Stomach (tissue), 8 donors: ENCODE measurements at regions not wholly inside any gene's neighbourhood (a gene's known extent, or its start where the extent isn't known, plus 50 kb on each side); places are given as distances from the start of the nearest gene placed in this dataset.
"Not testable (repeated sequence)": the region's sequence is repeated elsewhere in the genome, so short reads cannot be mapped to it uniquely, and the experiment has no call there.

Experiments
- DNase-seq, 2 donors: peaks; one replicate each; pipeline versions ENCODE4 v3.0.0 to v3.0.0-alpha.2; 2013 to 2019
- H3K27ac ChIP-seq, 5 donors: fragments of 200-600 bp in 4 of 5; sonication (generic) in 4 of 5; one replicate each; pipeline ENCODE4 v1.5.1; 2013 to 2019; ENCODE audit warnings: mild to moderate bottlenecking in 1 of 5, moderate library complexity in 1 of 5
- H3K27me3 ChIP-seq, 3 donors: fragments of 200-600 bp; sonication (generic); one replicate each; pipeline ENCODE4 v1.5.1; 2017 to 2019; ENCODE audit warnings: mixed run types in 1 of 3
- H3K36me3 ChIP-seq, 4 donors: fragments of 200-600 bp; sonication (generic); 1 replicate in 3 of 4; 2 replicates in 1 of 4; pipeline ENCODE4 v1.5.1; 2016 to 2019
- H3K4me1 ChIP-seq, 4 donors: fragments of 200-600 bp; sonication (generic); one replicate each; pipeline ENCODE4 v1.5.1; 2016 to 2019
- H3K4me3 ChIP-seq, 4 donors: fragments of 200-600 bp; sonication (generic) in 3 of 4; one replicate each; pipeline ENCODE4 v1.5.1; 2016 to 2019; ENCODE audit warnings: mild to moderate bottlenecking in 1 of 4
- H3K9me3 ChIP-seq, 4 donors: fragments of 200-600 bp; sonication (generic); one replicate each; pipeline ENCODE4 v1.5.1; 2016 to 2019
- CTCF ChIP-seq, 7 experiments: fragments of 450-650 bp in 4 of 7; fragments of 200-600 bp in 3 of 7; sonication (generic) in 3 of 7; IDR thresholded peaks; one replicate each; pipeline ENCODE4 v1.5.1; 2016 to 2019; ENCODE audit warnings: antibody characterized with exemption in 7 of 7, control low read depth in 2 of 7, mild to moderate bottlenecking in 1 of 7
- EP300 ChIP-seq: sonication (generic); formaldehyde crosslinking; IDR thresholded peaks from one replicate; pipeline ENCODE4 v1.6.1; 2017; ENCODE audit warnings: antibody characterized with exemption
- POLR2A ChIP-seq, 4 donors: fragments of 450-650 bp; IDR thresholded peaks; one replicate each; pipeline ENCODE4 v1.6.1; 2016; ENCODE audit warnings: antibody characterized with exemption in 4 of 4, control low read depth in 2 of 4, mild to moderate bottlenecking in 1 of 4, moderate library complexity in 1 of 4
- POLR2AphosphoS5 ChIP-seq, 3 donors: sonication (generic); formaldehyde crosslinking; IDR thresholded peaks; one replicate each; pipeline ENCODE4 v1.6.1; 2016; ENCODE audit warnings: antibody characterized with exemption in 3 of 3
- WGBS, 5 donors: extraction: QIAGEN DNeasy Blood & Tissue Kit in 3 of 5; methylation state at CpG; one replicate each; pipeline versions ENCODE4 v1.1.5 to v1.1.7; 2013 to 2018; 5-methylcytosine and 5-hydroxymethylcytosine counted together
- intact Hi-C: fragments of 100-400 bp; cut with DNase I; formaldehyde crosslinking; loops from one replicate; pipeline ENCODE4 v1.15.1; 2023; ENCODE audit warnings: low total_unique reads
- donor health status: healthy with polysubstance abuse.
- donor health status: Bipolar disorder and iron deficiency.
- donor health status: healthy.

- no peaks in the 10 kb centered on the region for H3K4me1 ChIP-seq
- intact Hi-C loops, result no loop called here
- no peaks in the 10 kb centered on the region for H3K9me3 ChIP-seq
- no peaks in the 10 kb centered on the region for H3K36me3 ChIP-seq
- no peak for DNase-seq
- H3K27me3 ChIP-seq, result no peaks in the 10 kb centered on the region
- no peak overlapping the region for H3K4me3 ChIP-seq
- 87 to 93% (median 91%) methylated on average over 8 of the region's 8 CpGs for WGBS, 5 donors
- TF ChIP-seq POLR2A (IDR thresholded peaks at IDR 0.05), result no peak
- TF ChIP-seq CTCF (IDR thresholded peaks at IDR 0.05), result no peak
- TF ChIP-seq EP300, result no peak
- TF ChIP-seq POLR2AphosphoS5 (IDR thresholded peaks at IDR 0.05), result no peak
- no peak overlapping the region for H3K27ac ChIP-seq
These were observed 364.0 kb downstream of the LRATD1 start for GRCh38 chr2:14996351-14997014.

DNA sequence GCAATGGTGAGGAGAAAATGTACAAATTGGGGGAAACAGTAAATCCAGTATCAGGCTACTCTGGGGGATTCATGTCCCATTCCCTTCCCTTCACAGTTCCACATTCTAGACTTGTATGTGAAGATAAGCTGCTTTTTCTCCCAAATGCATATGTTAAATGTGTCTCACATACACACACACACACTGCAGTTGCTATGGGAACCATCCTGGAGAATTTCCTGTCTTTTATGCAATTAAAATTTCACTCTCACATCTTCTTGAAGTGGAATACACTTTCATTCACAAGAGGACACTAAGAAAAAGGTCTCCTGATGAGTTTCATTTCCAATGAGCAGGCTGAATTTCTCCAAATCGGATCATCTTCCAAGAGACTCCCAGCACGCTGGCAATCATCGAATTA is 366.0 kb downstream of the LRATD1 start:
- H3K4me3 ChIP-seq, result no peak overlapping the region
- 93 to 97% (median 95%) methylated on average over 3 of the region's 3 CpGs for WGBS, 5 donors
- no peaks in the 10 kb centered on the region for H3K36me3 ChIP-seq
- DNase-seq, result no peak
- H3K4me1 ChIP-seq, result no peaks in the 10 kb centered on the region
- H3K9me3 ChIP-seq, result no peaks in the 10 kb centered on the region
- no peak for TF ChIP-seq POLR2A (IDR thresholded peaks at IDR 0.05)
- TF ChIP-seq EP300, result no peak
- no peak for TF ChIP-seq POLR2AphosphoS5 (IDR thresholded peaks at IDR 0.05)
- intact Hi-C loops, result no loop called here
- no peak overlapping the region for H3K27ac ChIP-seq
- H3K27me3 ChIP-seq, result no peaks in the 10 kb centered on the region

GRCh38 chr2:14999114-14999661 is 366.7 kb downstream of the LRATD1 start:
- intact Hi-C loops, result no loop called here
- Histone ChIP-seq H3K9me3 (no peaks in the 10 kb centered on the region), H3K27ac (no peak overlapping the region), H3K36me3 (no peaks in the 10 kb centered on the region), H3K27me3 (no peaks in the 10 kb centered on the region), H3K4me1 (no peaks in the 10 kb centered on the region), H3K4me3 (no peak overlapping the region)
- WGBS, 5 donors, result 84 to 93% (median 87%) methylated on average over 7 of the region's 7 CpGs
- no peak for DNase-seq
- TF ChIP-seq POLR2A (IDR thresholded peaks at IDR 0.05) (no peak), EP300 (no peak), CTCF (IDR thresholded peaks at IDR 0.05) (no peak), POLR2AphosphoS5 (IDR thresholded peaks at IDR 0.05) (no peak)

DNA sequence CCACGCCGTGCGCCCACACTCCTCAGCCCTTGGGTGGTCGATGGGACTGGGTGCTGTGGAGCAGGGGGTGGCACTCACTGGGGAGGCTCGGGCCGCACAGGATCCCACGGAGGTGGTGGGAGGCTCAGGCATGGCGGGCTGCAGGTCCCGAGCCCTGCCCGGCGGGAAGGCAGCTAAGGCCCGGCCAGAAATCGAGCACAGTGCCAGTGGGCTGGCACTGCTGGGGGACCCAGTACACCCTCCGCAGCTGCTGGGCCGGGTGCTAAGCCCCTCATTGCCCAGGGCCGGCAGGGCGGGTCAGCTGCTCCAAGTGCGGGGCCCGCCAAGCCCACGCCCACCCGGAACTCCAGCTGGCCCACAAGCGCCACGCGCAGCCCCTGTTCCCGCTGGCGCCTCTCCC is 370.0 kb downstream of the LRATD1 start:
- H3K4me3 ChIP-seq, DNase-seq, intact Hi-C loops, H3K36me3 ChIP-seq, H3K9me3 ChIP-seq, H3K4me1 ChIP-seq, H3K27ac ChIP-seq, H3K27me3 ChIP-seq: not testable (repeated sequence)
- 95 to 98% (median 96%) methylated on average over 4 to 26 of the region's 26 CpGs for WGBS, 5 donors

GRCh38 chr2:15006667-15007066 is 374.1 kb downstream of the LRATD1 start:
- 68 to 83% (median 78%) methylated on average over 2 of the region's 2 CpGs for WGBS, 5 donors
- TF ChIP-seq EP300 (no peak), POLR2AphosphoS5 (IDR thresholded peaks at IDR 0.05) (no peak), POLR2A (IDR thresholded peaks at IDR 0.05) (no peak), CTCF (IDR thresholded peaks at IDR 0.05) (no peak)
- H3K27me3 ChIP-seq, result no peaks in the 10 kb centered on the region
- peaks cover 0 to 6% (median 2%) of the 10 kb centered on the region in 4 donors for H3K9me3 ChIP-seq
- no peak overlapping the region for H3K4me3 ChIP-seq
- DNase-seq, result no peak
- no peaks in the 10 kb centered on the region for H3K36me3 ChIP-seq
- H3K4me1 ChIP-seq, result no peaks in the 10 kb centered on the region
- H3K27ac ChIP-seq, result no peak overlapping the region
- intact Hi-C loops, result no loop called here
